Naive thymus-derived CD8-positive, alpha-beta T cell (primary cell): ENCODE measurements at regions not wholly inside any gene's neighbourhood (a gene's known extent, or its start where the extent isn't known, plus 50 kb on each side); places are given as distances from the start of the nearest gene placed in this dataset.

Experiments used
- ATAC-seq, 2 donors: fragments of 150-1000 bp; cut with Tn5 transposase in 1 of 2; sonication (Bioruptor Pico), chemical (Tn5 transposase) in 1 of 2; 1 replicate in 1 of 2; 2 replicates in 1 of 2; pipeline ENCODE4 v1.10.0; 2021; ENCODE audit warnings: mild to moderate bottlenecking in 2 of 2, moderate library complexity in 2 of 2
- POLR2A ChIA-PET: fragments of 350-600 bp; sonication (Branson Sonifier 250); formaldehyde crosslinking; loops from one replicate; lab custom pipeline; 2021; ENCODE audit warnings: antibody characterized with exemption; lab: Charles Lee
- DNase-seq, 10 donors: peaks; one replicate each; pipeline versions ENCODE4 v3.0.0 to v3.0.0-alpha.2; 2020 to 2022
- H3K27ac Mint-ChIP-seq, 10 donors: one replicate each; pipeline ENCODE4 v1.8.0; 2020 to 2022; ENCODE audit warnings: mild to moderate bottlenecking in 10 of 10, mixed read lengths in 10 of 10, moderate library complexity in 4 of 10, inconsistent platforms in 1 of 10
- H3K27me3 Mint-ChIP-seq, 5 donors: one replicate each; pipeline ENCODE4 v1.8.0; 2021 to 2022; ENCODE audit warnings: mixed read lengths in 5 of 5
- H3K36me3 Mint-ChIP-seq, 3 donors: one replicate each; pipeline ENCODE4 v1.8.0; 2020 to 2022; ENCODE audit warnings: mixed read lengths in 3 of 3, mild to moderate bottlenecking in 2 of 3, inconsistent platforms in 1 of 3
- H3K4me1 Mint-ChIP-seq, 4 donors: one replicate each; pipeline ENCODE4 v1.8.0; 2021 to 2022; ENCODE audit warnings: mixed read lengths in 4 of 4
- H3K4me3 Mint-ChIP-seq, 10 donors: one replicate each; pipeline ENCODE4 v1.8.0; 2020 to 2022; ENCODE audit warnings: mild to moderate bottlenecking in 10 of 10, mixed read lengths in 10 of 10, moderate library complexity in 6 of 10, inconsistent platforms in 1 of 10
- H3K9me3 Mint-ChIP-seq, 9 donors: one replicate each; pipeline ENCODE4 v1.8.0; 2020 to 2022; ENCODE audit warnings: mixed read lengths in 9 of 9, mild to moderate bottlenecking in 3 of 9, inconsistent platforms in 1 of 9, moderate library complexity in 1 of 9

DNA sequence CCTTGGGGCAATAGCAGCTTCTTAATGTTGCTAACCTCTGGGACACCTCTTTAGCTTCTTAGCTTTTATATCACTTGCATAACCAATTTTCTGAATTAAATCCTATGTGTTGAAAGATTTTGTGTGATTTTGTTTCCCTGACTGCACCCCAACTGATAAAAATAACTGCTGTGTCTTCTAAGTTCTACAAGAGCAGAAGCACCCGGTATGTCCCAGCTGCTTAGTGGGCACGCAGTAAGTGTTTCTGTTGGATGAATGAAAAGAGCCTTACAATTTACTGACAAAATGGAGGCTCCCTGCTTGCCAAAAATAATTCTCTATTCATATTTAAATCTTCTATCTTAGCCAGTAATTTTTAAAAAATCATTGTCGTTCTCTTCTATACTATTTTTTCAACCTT, 53.1 kb upstream of the GALNT5 start:
- H3K27me3 Mint-ChIP-seq = peaks cover 0 to 3% (median 0%) of the 10 kb centered on the region in 5 donors
- no peak for ATAC-seq
- no peaks in the 10 kb centered on the region for H3K36me3 Mint-ChIP-seq
- H3K9me3 Mint-ChIP-seq = no peaks in the 10 kb centered on the region
- POLR2A ChIA-PET = no interaction called here
- no peak overlapping the region for H3K27ac Mint-ChIP-seq
- DNase-seq = no peak
- no peak overlapping the region for H3K4me3 Mint-ChIP-seq
- peaks cover 0 to 2% (median 0%) of the 10 kb centered on the region in 4 donors for H3K4me1 Mint-ChIP-seq

DNA sequence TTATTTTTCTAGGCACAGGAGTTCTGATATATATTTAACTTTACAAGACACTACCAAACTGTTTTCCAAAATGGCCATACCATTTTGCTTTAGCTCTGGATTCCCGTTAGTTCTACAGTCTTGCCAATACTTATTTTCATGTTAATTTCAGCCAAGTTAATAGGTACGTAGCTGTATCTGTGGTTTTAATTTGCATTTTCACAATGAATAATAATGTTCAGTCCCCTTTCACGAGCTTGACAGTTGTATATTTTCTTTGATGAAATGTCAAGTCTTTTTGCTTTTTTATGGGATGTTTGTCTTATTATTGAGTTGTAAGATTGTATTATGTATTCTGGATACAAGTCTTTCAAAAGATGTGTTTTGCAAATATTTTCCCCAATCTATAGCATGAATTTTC, 50.6 kb upstream of the GALNT5 start:
- peaks cover 0 to 2% (median 0%) of the 10 kb centered on the region in 4 donors for H3K4me1 Mint-ChIP-seq
- ATAC-seq (no peak), DNase-seq (no peak)
- H3K27me3 Mint-ChIP-seq = peaks cover 0 to 10% (median 3%) of the 10 kb centered on the region in 5 donors
- no peaks in the 10 kb centered on the region for H3K36me3 Mint-ChIP-seq
- H3K9me3 Mint-ChIP-seq = no peaks in the 10 kb centered on the region
- H3K27ac Mint-ChIP-seq = no peak overlapping the region
- POLR2A ChIA-PET = no interaction called here
- no peak overlapping the region for H3K4me3 Mint-ChIP-seq
